Lower leg skin (tissue), 3 donors: ENCODE measurements at regions not wholly inside any gene's neighbourhood (a gene's known extent, or its start where the extent isn't known, plus 50 kb on each side); places are given as distances from the start of the nearest gene placed in this dataset.

Experiments
- CTCF ChIP-seq, 3 donors: fragments of 450-650 bp; IDR thresholded peaks; one replicate each; pipeline ENCODE4 v1.5.1; 2016; ENCODE audit warnings: antibody characterized with exemption in 3 of 3, mild to moderate bottlenecking in 3 of 3, moderate library complexity in 2 of 3
- POLR2A ChIP-seq, 2 donors: fragments of 450-650 bp; IDR thresholded peaks; one replicate each; pipeline ENCODE4 v1.6.1; 2016 to 2017; ENCODE audit warnings: antibody characterized with exemption in 2 of 2, mild to moderate bottlenecking in 1 of 2, moderate library complexity in 1 of 2

GRCh38 chr4:33940281-33940680 is 2304.0 kb downstream of the ARAP2 start:
- TF ChIP-seq CTCF (IDR thresholded peaks at IDR 0.05) (no peak), POLR2A (IDR thresholded peaks at IDR 0.05) (no peak)
